HuH-7 (cell line): ENCODE measurements at regions not wholly inside any gene's neighbourhood (a gene's known extent, or its start where the extent isn't known, plus 50 kb on each side); places are given as distances from the start of the nearest gene placed in this dataset.

Experiments
- DNase-seq: peaks from one replicate; pipeline ENCODE4 v3.0.0; 2011; ENCODE audit warnings: low spot score

DNA sequence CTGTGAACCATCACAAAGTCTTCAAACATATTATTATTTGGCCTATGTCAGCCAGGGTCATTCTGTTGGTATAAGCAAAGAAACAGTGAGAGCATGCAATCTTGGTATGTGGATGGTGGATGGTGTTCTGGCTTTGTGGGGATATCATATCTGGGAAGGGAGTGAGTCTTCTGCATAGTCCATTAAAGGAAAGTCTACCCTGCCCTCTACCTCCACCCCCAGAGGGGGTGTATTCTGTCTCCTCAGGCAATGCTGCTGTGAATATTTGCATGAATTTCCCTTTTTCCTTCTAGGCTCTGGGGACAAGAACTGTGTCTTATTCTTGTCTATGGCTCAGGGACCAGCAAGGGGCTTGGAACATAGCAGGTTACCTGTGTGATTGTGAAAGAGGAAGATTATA, 495.8 kb downstream of the PDCD6IP start:
- no peak for DNase-seq

DNA sequence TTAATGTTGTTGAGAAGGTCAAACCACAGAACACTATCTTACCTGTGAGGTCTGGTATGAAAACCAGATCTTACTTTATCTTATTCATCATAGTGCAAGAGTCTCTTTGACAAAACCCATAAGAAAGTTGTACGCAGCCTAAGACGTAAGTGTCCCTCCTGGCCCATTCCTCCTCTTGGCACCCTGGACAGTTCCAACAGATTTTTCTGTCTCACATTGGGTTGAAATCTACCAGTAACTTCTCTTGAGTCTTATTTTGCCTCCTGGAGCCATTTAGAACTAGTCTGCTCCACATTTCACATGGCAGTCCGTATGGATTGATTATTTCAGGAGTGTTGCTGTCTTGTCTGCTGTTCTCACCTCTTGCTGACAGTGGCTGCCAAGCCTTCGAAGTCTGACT, 498.4 kb downstream of the PDCD6IP start:
- no peak for DNase-seq

DNA sequence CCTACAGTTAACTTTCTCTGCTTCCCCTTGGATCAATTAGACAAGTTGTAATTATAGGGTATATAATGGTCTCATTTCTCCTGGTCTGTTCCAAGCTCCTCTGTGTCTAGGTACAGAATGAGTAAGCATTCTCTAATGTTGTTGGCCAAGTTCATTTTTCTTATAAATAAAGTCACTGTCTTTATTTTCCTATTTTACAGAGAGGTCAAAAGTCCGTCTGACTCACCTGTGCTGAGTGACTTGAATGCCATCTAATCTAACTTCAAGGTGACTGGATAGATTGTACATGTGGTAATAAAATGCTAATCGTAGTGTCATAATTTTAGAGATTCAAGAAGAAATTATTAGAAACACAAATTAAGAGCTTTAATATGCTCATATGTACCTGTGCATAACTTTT, 500.2 kb downstream of the PDCD6IP start:
- DNase-seq = no peak

DNA sequence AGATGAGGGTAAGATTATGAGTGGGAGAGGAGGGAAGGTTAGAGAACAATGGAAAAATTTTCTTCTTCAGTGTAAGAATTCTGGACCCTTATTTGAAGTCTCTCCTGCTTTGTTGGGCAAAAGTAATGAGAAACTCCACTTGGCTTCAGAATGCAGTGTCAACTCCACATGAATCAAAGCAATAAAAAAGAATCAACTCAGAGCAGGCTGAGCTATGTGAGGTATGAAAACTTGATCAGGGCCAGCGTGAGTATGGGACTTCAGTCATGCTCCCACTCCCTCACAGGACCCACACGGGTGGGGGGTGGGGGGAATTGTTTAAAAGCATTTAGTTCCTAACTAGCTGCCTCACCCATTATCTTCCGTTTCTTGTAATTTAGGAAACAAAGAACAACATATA, 502.2 kb downstream of the PDCD6IP start:
- no peak for DNase-seq

DNA sequence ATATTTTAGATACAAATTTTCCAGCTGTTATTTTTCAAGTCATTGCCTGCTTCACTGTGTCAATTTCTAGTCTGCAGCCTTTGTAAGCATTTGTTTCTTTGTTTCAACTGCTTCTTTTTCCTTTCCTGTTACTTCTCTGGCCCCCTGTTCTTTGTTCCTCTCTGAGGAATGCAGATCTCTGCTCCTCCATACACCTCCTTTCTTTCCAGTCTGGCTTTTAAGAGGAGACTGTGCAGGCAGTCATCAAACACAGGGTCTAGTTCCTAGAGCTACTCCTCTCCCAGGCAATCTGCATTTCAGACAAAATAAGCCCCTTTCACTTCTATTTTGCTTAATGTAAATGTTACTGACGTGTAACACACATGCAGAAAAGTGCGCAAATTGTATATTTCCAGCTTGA, 502.9 kb downstream of the PDCD6IP start:
- DNase-seq = no peak

DNA sequence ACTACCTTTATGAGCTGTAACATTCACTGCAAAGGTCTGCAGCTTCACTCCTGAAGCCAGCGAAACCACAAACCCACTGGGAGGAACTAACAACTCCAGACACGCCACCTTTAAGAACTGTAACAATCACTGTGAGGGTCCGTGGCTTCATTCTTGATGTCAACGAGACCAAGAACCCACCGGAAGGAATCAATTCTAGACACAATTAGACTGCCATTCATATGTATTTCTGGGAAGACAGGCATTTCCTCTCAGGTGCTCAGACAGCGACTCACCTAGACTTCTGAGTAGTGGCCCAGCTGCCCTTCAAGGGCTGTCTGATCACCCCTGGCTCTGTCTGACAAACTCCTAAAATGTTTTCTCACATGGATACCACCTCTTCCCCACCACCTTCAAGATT, 506.8 kb downstream of the PDCD6IP start:
- DNase-seq = no peak

DNA sequence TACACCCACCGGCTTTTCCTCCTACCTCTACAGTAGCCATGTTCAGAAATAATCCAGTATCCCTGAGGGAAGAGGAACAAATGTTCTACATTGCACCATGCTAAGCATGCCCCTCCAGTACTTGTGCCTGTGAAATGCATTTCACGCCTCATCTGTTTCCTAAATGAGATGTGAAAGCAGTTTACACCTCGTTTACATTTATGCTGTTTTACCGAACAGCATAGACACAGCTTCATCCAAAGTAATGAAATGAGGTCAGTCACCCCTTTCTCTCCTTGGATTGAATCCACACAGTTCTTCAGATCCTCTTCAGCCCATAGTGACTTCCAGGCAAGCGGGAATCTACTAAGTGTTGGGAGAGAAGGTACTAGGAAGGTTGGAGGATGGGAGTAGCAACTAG, 514.3 kb downstream of the PDCD6IP start:
- no peak for DNase-seq

DNA sequence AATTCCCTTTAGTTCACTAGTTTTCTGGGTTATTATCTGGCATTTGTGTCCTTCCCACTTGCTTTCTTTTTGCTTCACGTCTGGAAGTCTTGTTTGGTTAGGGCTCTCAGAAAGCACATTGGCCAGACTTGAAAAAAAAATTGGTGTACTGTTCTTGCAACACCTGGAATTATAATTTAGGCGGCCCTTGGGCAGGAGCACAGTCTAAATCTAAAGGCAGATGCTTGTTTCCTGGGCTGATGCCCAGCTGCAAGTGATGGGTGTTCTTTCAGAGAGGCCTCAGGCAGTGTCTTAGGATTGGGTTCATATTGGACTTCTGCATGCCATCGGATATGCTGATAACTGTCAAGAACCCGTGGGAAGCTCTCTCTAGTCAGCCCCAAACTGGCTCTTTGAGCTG, 521.5 kb downstream of the PDCD6IP start:
- DNase-seq = no peak

DNA sequence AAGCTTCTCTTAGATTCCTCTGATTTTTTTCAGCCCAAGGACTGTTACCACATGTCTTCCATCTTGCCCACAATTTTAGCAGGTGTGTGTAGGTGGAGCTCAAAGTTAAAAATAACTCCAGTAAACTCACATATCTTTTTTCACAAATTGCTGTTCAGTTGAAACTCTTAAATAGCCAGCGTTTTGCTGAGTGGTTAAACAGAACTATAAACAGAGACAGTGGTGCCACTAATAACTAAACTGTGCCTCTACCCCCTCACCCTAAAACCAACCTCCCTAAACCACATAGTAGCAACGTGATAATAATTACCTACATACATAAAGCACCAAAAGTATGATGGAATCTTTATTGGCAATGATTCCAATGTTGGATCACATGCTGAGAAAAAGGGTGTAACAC, 525.1 kb downstream of the PDCD6IP start:
- no peak for DNase-seq

DNA sequence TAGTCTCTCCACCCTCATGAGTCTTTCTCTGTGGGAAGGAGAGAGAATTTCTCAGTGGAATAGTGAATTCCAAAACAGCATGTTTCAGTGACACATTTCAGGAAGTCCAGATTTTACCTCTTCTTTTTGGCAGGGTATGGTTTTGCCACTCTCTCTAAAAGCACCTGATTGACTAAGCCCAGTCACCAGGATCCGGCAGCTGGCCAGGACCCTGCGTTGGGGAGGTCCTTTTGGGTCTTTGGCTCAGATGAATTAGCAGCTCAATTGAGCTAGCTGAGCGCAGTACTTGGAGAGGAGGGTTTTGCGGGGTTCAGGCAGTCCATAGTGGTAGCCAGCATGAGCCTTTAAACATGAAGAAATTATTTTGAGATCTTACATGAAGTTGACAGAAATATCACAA, 548.2 kb downstream of the PDCD6IP start:
- DNase-seq = no peak

DNA sequence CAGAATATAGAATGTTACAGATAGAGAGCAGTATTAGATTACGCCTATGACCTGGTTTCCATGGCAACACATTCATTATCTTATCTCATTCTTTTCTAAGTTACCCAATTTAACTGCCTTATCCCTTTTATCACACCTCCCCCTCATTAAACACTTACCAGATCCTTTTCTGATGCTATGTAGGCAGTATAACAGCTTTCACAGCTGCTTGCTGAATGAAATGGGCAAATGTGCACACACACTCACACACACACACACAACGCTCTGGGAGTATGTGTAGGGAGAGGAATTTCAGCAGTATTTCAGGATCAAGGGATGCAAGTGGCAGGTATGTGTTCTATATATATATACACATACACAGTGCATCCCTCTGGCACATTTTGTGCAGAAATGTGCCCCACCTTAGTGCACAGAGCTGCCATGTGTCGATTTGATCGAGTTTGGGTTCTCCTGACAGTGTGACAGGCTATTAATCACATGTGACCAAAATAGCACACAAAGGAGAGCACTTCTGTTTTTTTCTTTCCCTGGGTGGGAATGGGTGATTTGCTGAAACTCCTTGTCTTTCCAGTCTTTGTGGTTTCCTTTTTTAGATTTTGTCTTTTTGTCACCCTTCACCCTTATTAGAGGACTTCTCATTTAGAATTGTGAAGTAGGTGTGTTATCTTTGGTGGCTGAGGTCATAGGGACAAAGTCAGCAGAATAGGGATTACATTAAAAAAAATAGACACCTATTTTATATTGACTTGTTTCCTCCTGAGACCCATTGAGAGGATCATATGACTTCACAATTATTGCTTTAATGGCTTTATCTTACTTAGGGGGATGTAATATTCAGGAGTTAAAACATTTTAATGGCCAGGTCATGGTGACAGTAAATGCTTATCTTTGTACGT, 553.7 kb downstream of the PDCD6IP start:
- DNase-seq = no peak

DNA sequence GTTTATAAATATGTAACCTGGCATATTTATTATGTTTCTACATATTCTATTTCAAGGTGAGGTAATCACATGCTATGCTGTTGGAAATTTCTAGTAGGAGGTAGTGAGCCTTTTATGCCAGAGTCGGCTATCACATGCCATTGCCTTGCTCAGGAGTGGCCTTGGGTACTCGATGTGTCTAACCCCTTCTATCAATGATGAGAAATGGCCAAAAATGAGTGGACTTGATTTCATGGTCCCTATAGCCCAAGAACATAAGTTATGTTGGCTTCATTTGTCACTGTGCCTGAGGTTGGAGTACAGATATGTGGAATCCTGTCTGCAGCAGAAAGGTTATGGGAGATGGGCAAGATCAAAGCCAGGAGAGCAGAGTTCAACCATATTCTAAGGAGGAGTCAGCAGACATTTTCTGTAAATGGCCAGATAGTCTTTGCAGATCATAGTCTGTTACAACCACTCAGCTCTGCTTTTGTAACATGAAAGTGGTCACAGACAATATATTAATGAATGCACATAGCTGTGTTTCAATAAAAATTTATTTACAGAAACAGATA, 554.4 kb downstream of the PDCD6IP start:
- DNase-seq = no peak

DNA sequence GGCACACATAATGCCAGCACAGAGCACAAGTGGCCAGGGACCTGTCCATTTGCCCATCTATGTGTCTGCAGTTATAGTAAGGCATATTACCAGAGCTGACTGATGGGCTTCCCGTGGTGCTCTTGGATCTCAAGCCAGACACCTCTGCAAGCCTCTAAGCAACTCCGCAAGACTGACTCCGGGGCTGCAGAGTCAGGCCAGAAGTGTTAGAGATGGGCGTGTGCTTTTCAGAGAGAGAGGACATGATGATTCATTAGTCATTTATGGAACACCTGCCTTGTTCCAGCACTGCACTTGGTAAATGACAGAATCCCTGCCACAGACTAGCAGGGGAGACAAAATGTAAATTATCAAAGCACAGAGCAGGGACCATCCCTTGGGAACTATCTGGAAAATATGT, 559.0 kb downstream of the PDCD6IP start:
- DNase-seq = no peak

DNA sequence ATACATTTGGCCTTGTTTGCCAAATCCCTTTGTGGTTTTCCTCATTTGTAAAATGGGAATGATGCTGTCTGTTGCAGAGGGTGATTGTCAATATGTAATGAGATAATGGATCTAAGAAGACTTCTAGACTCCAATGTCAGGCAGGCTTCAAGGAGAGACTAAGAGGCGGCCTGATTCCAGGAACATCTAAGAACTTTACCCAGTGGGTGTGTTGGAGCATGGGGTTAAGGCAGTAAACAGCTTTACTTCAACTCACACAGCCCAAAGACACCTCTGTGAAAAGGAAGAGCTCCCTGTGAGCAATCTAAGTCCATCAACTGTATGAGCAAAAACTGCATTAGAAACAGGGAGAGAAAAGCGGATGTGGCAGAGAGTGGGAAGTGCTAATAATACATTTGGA, 560.6 kb downstream of the PDCD6IP start:
- no peak for DNase-seq

DNA sequence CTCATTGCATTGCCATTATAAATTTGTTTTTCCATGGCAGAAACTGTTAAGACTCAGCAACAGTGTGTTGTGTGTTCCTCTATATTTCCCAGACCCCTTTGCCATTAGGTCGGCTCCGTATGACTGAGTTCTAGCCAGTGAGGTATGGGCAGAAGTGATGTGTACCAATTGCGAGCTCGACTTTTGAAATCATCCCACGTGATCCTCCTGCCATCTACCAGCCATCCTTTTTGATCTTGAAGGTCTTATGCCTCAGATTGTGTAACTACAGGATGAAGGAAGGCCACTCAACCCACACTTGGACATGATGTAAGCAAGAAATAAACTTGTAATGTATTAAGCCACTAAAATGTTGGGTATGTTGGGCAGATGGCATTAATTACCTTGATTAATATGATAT, 562.3 kb downstream of the PDCD6IP start:
- no peak for DNase-seq

DNA sequence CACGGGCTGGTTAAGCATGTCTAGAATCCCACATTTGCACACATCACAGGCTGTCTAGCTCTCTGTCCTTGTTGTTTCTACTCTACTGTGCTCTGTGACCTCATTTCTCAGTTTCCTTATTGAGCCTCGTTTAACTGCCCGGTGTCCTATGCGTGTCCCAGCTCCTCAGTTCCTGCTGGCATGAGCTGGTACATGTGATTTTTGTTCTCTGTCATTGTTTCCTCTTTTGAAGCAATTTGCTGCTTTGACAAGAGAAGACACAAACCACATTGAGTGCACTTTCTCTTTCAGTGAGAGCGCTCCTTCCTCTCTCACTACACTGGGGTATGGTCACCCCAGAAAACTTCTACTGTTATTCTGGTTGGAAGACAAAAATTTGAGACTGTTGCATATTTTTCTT, 563.5 kb downstream of the PDCD6IP start:
- DNase-seq = no peak

DNA sequence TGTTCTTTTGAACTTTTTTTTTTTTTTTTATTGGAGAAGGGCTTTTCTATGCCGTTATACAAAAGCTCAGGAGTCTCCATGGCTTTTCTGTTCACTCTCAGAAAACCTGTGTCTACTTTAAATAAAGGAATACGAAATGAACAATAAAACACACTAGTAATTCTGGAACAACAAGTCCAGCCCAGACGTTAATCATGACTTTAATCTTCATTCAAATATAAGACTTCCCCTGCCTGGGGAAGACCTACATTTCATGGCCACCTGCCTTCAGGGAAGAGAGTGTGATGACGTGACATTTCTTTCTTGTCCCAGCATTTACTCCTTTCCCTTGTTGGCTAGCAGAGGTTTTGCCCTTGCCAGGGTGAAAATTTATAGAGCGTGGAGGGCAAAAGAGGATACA, 564.5 kb downstream of the PDCD6IP start:
- no peak for DNase-seq

DNA sequence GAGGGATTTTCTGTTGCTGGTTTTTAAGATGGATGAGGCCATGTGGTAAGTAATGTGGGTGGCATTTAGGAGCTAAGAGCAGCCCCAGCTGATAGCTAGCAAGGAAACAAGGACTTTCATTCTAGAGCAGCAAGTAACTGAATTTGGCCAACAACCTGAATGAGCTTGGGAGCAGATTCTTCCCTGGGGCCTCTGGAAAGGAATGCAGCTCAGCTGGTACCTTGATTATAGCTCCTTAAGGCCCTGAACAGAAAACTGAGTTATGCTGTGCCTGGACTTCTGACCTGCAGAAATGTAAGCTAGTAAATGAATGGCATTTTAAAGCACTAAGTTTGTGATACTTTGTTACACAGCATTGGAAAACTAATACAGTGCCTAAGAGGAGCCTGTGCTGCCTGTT, 565.5 kb downstream of the PDCD6IP start:
- DNase-seq = no peak

DNA sequence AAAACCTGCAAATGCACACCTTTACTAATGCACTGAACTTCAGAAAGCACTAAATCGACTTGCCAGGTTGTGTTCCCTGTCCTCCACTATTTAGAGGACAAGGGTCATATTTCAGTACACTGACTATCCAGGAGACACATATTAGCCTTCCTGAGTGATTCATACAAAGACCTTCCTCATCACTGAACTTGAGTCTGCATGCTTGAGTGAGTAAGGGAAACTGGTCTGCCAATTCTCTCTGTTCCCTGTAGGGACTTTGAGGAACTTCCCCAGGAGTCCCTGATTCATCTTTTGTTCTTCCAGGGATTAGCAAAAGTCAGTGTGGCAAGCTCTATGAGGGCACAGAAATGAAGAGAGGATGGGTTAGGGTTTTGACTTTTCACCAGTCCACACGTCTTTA, 565.9 kb downstream of the PDCD6IP start:
- no peak for DNase-seq

DNA sequence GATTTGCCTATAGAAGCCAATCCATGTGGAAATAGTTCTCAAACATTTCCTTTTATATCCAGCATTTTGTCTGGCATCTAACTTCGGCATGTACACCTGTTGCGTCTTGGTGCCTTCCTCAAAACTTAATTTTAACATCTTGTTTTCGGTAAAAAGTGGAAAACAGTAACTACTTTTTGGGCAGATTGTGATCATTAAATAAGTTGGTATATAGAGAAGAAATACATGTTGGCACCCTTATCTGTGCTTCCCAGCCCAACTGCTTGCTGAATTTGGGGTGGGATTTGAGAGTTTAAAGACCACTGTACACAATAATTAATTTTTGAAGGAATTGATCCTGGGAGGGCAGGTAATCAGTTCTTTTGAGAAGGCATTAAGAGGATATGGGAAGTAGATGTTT, 566.8 kb downstream of the PDCD6IP start:
- no peak for DNase-seq

DNA sequence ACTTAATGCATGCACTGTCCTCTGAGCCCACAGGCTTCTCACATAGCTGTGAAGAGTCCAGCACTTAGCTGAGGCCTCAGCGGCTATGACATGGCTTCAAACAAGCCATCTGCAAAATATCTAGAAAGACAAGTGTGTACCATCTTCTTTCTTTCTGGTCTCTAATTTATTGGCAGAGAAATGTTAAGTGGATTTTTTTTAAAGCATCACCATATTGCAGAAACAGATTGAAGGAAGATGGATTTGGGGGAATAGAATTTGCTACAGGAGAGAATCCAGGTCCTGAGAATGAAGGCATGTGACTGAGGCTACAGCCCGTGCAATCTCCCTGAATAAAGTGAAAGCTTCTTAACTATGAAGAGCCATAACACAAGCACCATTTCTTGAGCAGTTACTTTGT, 567.3 kb downstream of the PDCD6IP start:
- no peak for DNase-seq

DNA sequence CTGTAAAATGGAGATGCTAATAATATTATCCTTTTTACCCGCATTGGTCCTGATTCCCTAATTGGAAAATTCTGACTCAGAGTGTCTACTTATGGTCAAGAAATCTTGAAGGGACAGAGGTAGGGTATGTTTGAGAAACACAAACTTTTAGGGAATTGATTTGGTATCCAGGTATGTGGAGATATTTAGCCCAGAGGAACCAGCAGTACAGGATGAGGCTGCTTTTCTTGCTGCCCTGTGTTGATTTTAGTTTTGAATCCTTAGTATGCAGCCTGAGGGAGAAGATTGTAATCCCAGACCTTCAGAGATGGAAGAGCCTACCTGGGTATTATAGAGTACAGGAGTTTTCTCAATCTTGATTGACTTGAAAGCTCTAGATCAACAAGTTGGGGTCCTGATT, 569.1 kb downstream of the PDCD6IP start:
- DNase-seq = no peak

DNA sequence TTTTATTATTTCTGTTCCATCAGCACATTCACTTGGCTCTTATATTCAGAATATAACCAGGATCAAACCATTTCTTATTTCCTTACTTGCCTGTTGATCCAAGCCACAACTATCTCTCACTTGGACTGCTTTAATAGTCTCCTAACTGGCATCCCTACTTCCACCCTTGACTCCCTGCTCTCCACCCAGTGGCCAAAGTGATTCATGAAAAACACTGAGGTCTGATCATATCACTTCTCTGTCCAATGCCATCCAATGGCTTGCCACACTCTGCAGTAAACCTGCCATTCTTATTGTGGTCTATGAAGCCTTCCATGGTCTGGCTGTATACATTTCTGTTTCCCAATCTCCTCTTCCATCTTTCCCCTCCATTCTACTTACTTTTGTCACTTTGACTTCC, 576.1 kb downstream of the PDCD6IP start:
- no peak for DNase-seq

DNA sequence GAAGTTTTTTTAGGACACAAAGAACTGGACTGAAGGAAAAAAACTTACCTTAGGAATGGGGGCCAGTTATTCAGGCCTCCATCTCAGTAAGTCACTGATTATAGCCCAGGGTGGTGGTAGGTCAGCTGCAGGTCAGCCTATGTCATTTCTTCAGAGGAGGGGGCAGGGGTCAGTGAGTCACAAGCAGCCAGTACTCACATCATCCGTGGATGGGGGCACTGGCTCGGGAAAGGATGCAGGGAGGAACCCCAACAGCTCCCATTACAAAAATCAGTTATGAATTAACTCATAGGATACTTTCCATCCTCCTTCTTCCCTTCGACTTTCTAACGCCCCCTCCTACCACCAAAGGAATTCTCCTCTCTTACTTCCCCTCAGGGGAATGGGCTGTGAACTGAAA, 578.3 kb downstream of the PDCD6IP start:
- DNase-seq = no peak
